Right lobe of liver (tissue), 6 donors: ENCODE measurements at regions not wholly inside any gene's neighbourhood (a gene's known extent, or its start where the extent isn't known, plus 50 kb on each side); places are given as distances from the start of the nearest gene placed in this dataset.
"Not testable (repeated sequence)": the region's sequence is repeated elsewhere in the genome, so short reads cannot be mapped to it uniquely, and the experiment has no call there.

Experiments used
- ATAC-seq, 4 donors: fragments of 200-7000 bp; cut with Tn5 transposase; one replicate each; pipeline ENCODE4 v1.9.1; 2020; ENCODE audit warnings: mild to moderate bottlenecking in 4 of 4, moderate library complexity in 4 of 4
- DNase-seq, 3 donors: peaks; one replicate each; pipeline ENCODE4 v3.0.0-alpha.2; 2020
- H3K27ac ChIP-seq, 3 donors: fragments of 200-600 bp; one replicate each; pipeline ENCODE4 v1.8.0; 2022
- H3K27me3 ChIP-seq, 2 donors: fragments of 200-600 bp; one replicate each; pipeline ENCODE4 v1.8.0; 2022
- H3K36me3 ChIP-seq, 4 donors: fragments of 200-600 bp; sonication (generic) in 1 of 4; one replicate each; pipeline versions ENCODE4 v1.5.1 to v1.8.0; 2017 to 2022; ENCODE audit warnings: control low read depth in 1 of 4
- H3K4me1 ChIP-seq, 4 donors: fragments of 200-600 bp; sonication (generic) in 1 of 4; one replicate each; pipeline versions ENCODE4 v1.5.1 to v1.8.0; 2017 to 2022; ENCODE audit warnings: control low read depth in 1 of 4
- H3K4me3 ChIP-seq, 3 donors: fragments of 200-600 bp; one replicate each; pipeline ENCODE4 v1.8.0; 2022
- H3K9me3 ChIP-seq, 4 donors: fragments of 200-600 bp; sonication (generic) in 1 of 4; one replicate each; pipeline versions ENCODE4 v1.5.1 to v1.8.0; 2017 to 2022; ENCODE audit warnings: control low read depth in 1 of 4
- CTCF ChIP-seq, 4 donors: fragments of 200-600 bp in 3 of 4; fragments of 450-650 bp in 1 of 4; IDR thresholded peaks; one replicate each; pipeline versions ENCODE4 v1.5.1 to v1.8.0; 2016 to 2022; ENCODE audit warnings: antibody characterized with exemption in 4 of 4, mild to moderate bottlenecking in 2 of 4
- POLR2A ChIP-seq: fragments of 450-650 bp; IDR thresholded peaks from one replicate; pipeline ENCODE4 v1.6.1; 2017; ENCODE audit warnings: antibody characterized with exemption, mild to moderate bottlenecking
- WGBS: methylation state at CpG from one replicate; pipeline ENCODE4 v1.1.6; 2018; ENCODE audit warnings: low coverage, low lambda C conversion rate; ENCODE audit not compliant: insufficient coverage; ENCODE audit errors: missing lambda C conversion rate; 5-methylcytosine and 5-hydroxymethylcytosine counted together
- intact Hi-C, 2 donors: fragments of 100-400 bp; cut with DNase I; formaldehyde crosslinking; loops; one replicate each; pipeline versions ENCODE4 v1.11.2 to v1.14.1; 2022
- donor health status: DM: no; HTN: yes; CAD: no.
- donor health status: DM: no; HTN: no; CAD: no.
- donor health status: DM: no; HTN: no; CAD: no.
- donor health status: DM: no; HTN: yes; CAD: no.
- donor health status: DM: no; HTN: yes; CAD: no.

- no peaks in the 10 kb centered on the region for H3K9me3 ChIP-seq
- DNase-seq (no peak), ATAC-seq (no peak)
- intact Hi-C loops = no loop called here
- H3K4me3 ChIP-seq = no peak overlapping the region
- no peaks in the 10 kb centered on the region for H3K4me1 ChIP-seq
- TF ChIP-seq POLR2A (no peak), CTCF (IDR thresholded peaks at IDR 0.05) (no peak)
- no peak overlapping the region for H3K27ac ChIP-seq
- H3K36me3 ChIP-seq = no peaks in the 10 kb centered on the region
- H3K27me3 ChIP-seq = no peaks in the 10 kb centered on the region
- WGBS = 73% methylated on average over 2 of the region's 2 CpGs
These were observed 92.7 kb downstream of the CARTPT start for GRCh38 chr5:71811779-71812178.

- WGBS = 50% methylated on average over 2 of the region's 4 CpGs
- no peak for TF ChIP-seq POLR2A
- TF ChIP-seq CTCF (IDR thresholded peaks at IDR 0.05) = no peak
- no peaks in the 10 kb centered on the region for H3K9me3 ChIP-seq
- no peak overlapping the region for H3K4me3 ChIP-seq
- ATAC-seq (no peak), DNase-seq (no peak)
- intact Hi-C loops = no loop called here
- no peaks in the 10 kb centered on the region for H3K27me3 ChIP-seq
- H3K4me1 ChIP-seq = no peaks in the 10 kb centered on the region
- H3K36me3 ChIP-seq = no peaks in the 10 kb centered on the region
- no peak overlapping the region for H3K27ac ChIP-seq
These were observed 97.2 kb downstream of the CARTPT start for GRCh38 chr5:71816307-71816706.

GRCh38 chr5:71817891-71818290 lies 98.8 kb downstream of the CARTPT start:
- H3K4me1 ChIP-seq = no peaks in the 10 kb centered on the region
- H3K27ac ChIP-seq = no peak overlapping the region
- ATAC-seq (no peak), DNase-seq (no peak)
- H3K4me3 ChIP-seq = no peak overlapping the region
- intact Hi-C loops = no loop called here
- no peaks in the 10 kb centered on the region for H3K36me3 ChIP-seq
- H3K27me3 ChIP-seq = no peaks in the 10 kb centered on the region
- 65% methylated on average over 5 of the region's 7 CpGs for WGBS
- no peak for TF ChIP-seq POLR2A
- H3K9me3 ChIP-seq = no peaks in the 10 kb centered on the region

- Histone ChIP-seq H3K4me3 (no peak overlapping the region), H3K36me3 (no peaks in the 10 kb centered on the region), H3K27ac (no peak overlapping the region), H3K27me3 (no peaks in the 10 kb centered on the region), H3K4me1 (no peaks in the 10 kb centered on the region), H3K9me3 (peaks cover 0 to 3% (median 0%) of the 10 kb centered on the region in 4 donors)
- intact Hi-C loops = no loop called here
- no peak for TF ChIP-seq POLR2A
- no peak for TF ChIP-seq CTCF (IDR thresholded peaks at IDR 0.05)
- DNase-seq = no peak
- no peak for ATAC-seq
- WGBS = 80% methylated on average over 1 of the region's 1 CpG
These were observed 102.0 kb downstream of the CARTPT start for GRCh38 chr5:71821029-71821428.

GRCh38 chr5:71822065-71822464 lies 103.0 kb downstream of the CARTPT start:
- H3K9me3 ChIP-seq, DNase-seq, H3K27me3 ChIP-seq, H3K36me3 ChIP-seq, H3K4me1 ChIP-seq, intact Hi-C loops, H3K4me3 ChIP-seq, H3K27ac ChIP-seq, ATAC-seq: not testable (repeated sequence)

GRCh38 chr5:71825992-71826391 lies 106.9 kb downstream of the CARTPT start:
- TF ChIP-seq CTCF (IDR thresholded peaks at IDR 0.05) (no peak), POLR2A (no peak)
- Histone ChIP-seq H3K27ac (no peak overlapping the region), H3K4me3 (no peak overlapping the region), H3K4me1 (no peaks in the 10 kb centered on the region), H3K36me3 (no peaks in the 10 kb centered on the region), H3K9me3 (peaks cover 0 to 9% (median 0%) of the 10 kb centered on the region in 4 donors), H3K27me3 (no peaks in the 10 kb centered on the region)
- no peak for ATAC-seq
- DNase-seq = no peak
- intact Hi-C loops = no loop called here
- 69% methylated on average over 1 of the region's 1 CpG for WGBS
